HG02759 (cell line): ENCODE measurements at regions not wholly inside any gene's neighbourhood (a gene's known extent, or its start where the extent isn't known, plus 50 kb on each side); places are given as distances from the start of the nearest gene placed in this dataset.

Experiments used
- ATAC-seq: cut with Tn5 transposase; IDR thresholded peaks from one replicate; pipeline ENCODE4 v1.9.1; 2021; ENCODE audit warnings: mild to moderate bottlenecking, moderate library complexity; ENCODE audit not compliant: unreplicated experiment

GRCh38 chr3:57009802-57010201, 50.7 kb upstream of the SPATA12 start:
- ATAC-seq: no peak

- ATAC-seq: no peak
These were observed 51.1 kb upstream of the SPATA12 start for GRCh38 chr3:57009367-57009766.

GRCh38 chr3:57007521-57008460, 52.7 kb upstream of the SPATA12 start:
- no peak for ATAC-seq

DNA sequence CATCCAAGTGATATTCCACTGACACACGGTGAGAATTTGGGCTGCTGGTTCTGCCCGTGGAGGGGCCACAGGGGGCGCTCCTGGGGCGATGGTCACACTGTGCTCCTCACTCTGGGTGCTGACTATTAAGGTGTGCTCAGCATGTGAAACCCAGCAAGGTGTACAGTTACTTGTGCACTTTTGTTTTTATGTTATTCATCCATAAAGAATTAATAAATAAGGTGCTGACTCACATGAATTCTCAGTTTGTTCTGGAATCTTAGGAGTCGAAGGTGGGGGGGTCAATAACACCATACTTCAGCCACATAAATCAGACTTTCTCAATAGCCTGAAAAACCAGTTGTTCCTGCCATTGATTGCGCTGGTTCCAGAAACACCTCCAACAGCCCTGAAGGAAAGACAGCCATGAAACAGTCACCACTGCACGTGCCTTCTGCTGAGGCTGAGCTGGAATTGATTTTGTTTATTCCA, 53.5 kb upstream of the SPATA12 start:
- ATAC-seq: no peak

DNA sequence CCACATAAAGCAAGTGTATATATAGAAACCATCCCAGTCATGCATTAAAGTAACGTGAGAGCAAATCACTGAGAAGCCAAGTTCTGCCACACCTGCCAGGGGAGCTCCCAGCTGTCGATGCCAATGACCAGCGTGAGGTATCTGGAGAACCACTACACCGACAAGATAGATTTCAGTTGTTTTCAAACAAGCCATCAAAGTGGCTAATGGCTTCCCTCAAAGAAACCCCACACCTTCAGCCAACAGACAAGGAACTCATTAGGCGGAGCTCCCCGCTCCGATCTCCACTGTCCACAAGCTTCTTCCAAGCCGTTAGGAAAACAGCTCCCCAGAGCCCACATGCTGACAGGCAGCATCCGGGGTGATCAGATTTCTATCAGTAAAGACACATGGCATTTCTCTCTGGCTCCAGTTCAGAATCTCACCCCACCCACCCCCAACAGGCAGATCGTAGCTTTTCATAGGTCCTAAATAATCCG, 54.2 kb upstream of the SPATA12 start:
- no peak for ATAC-seq

DNA sequence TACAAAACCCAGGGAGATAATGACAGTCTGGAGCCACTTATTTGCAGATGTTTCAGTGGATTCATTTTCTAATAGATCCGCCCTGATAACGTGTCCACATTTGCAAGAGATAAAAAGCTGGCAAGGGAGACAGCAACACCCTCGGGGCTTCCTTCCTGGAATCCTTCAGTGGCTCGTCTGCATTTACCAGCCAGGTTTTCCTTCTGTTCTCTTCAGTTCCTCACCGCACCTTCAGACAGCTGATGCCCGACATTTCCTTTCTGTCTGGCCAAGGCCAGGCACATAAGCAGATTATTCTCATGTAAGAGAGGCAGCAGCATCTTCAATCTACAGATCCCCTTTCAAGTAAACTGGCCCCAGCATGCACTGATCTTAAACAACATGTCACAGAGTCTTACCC, 56.2 kb upstream of the SPATA12 start:
- ATAC-seq: no peak

- no peak for ATAC-seq
These were observed 56.8 kb upstream of the SPATA12 start for GRCh38 chr3:57003676-57004075.

DNA sequence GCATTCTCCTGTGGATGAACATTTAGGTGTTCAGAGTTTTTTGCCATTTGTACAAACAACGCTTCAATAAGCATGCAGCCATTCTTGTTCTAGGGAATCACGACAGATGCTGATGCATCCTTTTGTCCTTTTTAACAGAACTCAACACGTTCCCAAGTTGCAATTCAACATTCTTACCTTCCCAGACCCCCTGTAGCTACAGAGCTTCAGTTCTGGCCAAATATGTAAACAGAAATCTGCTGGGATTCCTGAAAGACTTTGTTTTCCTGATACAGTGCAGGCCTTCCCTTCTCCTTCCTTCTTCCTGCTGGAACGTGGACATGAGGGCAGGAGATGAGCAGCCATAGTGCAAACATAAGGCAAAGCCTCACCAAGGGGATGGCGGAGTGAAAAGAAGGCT, 59.1 kb upstream of the SPATA12 start:
- no peak for ATAC-seq

DNA sequence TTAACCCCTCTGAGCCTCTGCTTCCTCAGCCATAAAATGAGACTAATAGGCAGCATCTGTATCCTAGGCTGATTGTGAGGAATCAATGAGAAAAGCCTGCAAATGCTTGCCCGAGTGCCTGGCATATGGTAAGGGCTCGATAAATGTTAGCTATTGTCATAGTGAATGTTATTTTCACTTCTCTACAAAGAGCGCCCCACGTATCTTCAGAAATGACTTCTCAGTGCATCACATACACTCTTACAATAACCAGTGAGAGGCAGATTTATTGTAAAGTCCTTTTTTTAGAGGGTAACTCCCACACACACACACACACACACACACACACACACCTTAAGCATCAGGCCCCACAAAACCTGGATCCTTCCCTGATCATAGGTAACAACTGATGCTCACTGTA, 60.5 kb upstream of the SPATA12 start:
- no peak for ATAC-seq

GRCh38 chr3:56999547-56999946, 60.9 kb upstream of the SPATA12 start:
- ATAC-seq: no peak

GRCh38 chr3:56998076-56998529, 62.4 kb upstream of the SPATA12 start:
- ATAC-seq: no peak

DNA sequence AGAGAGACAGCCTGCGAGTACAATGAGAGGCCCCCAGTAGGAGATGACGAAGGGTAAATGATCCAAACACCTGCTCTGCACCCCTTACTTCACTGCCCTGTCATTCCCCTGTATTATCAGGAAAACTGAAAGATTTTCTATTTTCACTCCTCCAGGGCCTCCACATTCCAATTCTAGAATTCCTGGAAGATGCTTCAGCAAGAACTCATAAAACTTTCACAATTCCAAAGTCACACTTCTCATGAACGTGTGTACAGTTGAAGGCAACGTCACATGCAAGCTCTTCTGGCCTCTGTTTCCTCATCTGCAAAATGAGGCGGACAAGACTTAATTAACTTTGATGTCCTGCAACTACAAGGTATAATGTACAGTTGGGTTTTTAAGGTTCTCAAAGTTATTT, 62.8 kb upstream of the SPATA12 start:
- ATAC-seq: no peak

GRCh38 chr3:56997041-56997440, 63.4 kb upstream of the SPATA12 start:
- no peak for ATAC-seq

- no peak for ATAC-seq
These were observed 66.1 kb upstream of the SPATA12 start for GRCh38 chr3:56994391-56994790.

DNA sequence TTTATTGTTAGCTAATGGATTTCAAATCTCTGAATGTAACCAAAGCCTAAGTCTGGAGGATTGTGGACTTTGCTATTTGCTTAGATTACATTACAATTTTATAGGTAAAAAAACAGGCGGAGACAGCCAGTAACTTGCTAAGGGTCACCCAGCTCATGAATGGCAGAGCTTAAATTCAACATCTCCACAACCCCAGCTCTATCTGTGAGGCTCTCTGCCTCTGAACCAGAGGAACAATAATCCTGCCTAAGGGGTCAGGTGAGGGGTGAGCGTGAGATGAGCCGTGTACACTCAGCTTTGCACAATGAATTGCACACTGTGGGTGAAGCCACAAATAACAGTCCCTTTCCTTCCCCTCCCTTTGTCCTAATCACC, 69.8 kb upstream of the SPATA12 start:
- ATAC-seq: no peak

DNA sequence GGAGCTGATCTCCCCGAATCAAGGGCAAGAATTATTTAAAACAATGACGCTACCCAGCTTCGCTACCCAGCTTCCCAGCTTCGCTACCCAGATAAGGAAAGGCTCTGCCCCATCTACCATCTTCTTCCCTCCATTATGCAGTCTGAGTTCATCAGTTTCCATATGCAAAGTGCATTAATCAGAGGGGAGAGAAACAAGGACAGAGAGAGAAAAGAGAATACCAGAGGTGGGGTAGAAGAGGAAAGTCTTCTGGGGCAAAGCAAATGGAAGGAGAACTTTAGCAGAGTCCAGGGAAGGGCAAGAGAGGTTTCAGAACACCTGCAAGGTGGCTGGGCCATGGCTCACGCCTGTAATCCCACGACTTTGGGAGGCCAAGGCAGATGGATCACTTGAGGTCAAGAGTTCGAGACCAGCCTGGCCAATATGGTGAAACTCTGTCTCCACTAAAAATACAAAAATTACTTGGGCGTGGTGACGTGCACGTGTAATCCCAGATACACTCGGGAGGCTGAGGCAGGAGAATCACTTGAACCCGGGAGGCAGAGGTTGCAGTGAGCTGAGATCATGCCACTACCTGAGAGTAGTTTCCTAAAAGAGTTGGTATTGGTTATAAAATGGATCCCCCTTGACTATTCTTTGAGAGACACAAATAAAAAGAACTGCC, 70.4 kb upstream of the SPATA12 start:
- no peak for ATAC-seq

- no peak for ATAC-seq
These were observed 71.1 kb upstream of the SPATA12 start for GRCh38 chr3:56989169-56989976.

- peak; percentile 58 for ATAC-seq
These were observed 71.9 kb upstream of the SPATA12 start for GRCh38 chr3:56988458-56989168.

GRCh38 chr3:56987238-56987895, 73.1 kb upstream of the SPATA12 start:
- ATAC-seq: no peak

DNA sequence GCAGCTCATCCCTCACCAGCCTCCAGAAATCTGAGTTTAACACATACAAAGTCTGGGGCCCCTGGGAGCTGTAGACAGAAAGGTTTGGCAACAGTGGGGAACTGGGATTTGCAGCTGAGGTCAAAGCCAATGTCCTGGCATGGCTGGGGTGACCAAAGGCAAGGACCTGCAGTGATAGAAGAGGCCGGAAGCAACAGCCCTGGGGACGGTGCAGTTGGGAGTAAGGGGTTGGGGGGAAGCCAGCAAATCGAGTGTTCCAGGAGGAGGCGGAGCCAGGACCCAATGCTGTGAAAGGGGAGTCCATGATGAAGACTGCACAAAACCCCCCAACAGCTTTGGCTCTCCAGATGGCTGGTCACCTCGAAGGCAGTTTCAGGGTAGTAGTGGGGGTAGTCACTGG, 74.1 kb upstream of the SPATA12 start:
- no peak for ATAC-seq
